ENCODE measurements at regions not wholly inside any gene's neighbourhood (a gene's known extent, or its start where the extent isn't known, plus 50 kb on each side); places are given as distances from the start of the nearest gene placed in this dataset.

- peaks cover 8% of the 10 kb centered on the region for H3K4me1 Mint-ChIP-seq
- no peak for ATAC-seq
- H3K4me3 Mint-ChIP-seq = no peak overlapping the region
- peaks cover 7% of the 10 kb centered on the region for H3K27me3 Mint-ChIP-seq
- H3K36me3 Mint-ChIP-seq (ENCODE audit: low read depth) = no peaks in the 10 kb centered on the region
- H3K9me3 Mint-ChIP-seq = no peaks in the 10 kb centered on the region
- no peak overlapping the region for H3K27ac Mint-ChIP-seq
- DNase-seq = no peak
Observed at GRCh38 chr5:175254155-175254554, 189.8 kb downstream of the DRD1 start.

- no peak for DNase-seq
Observed at GRCh38 chr5:175253597-175253996, 190.4 kb downstream of the DRD1 start.

GRCh38 chr5:175252234-175252805 lies 191.7 kb downstream of the DRD1 start:
- DNase-seq (no peak), ATAC-seq (no peak)
- peaks cover 10% of the 10 kb centered on the region for H3K4me1 Mint-ChIP-seq
- H3K27me3 Mint-ChIP-seq = peaks cover 16% of the 10 kb centered on the region
- H3K27ac Mint-ChIP-seq = no peak overlapping the region
- no peak overlapping the region for H3K4me3 Mint-ChIP-seq
- no peaks in the 10 kb centered on the region for H3K36me3 Mint-ChIP-seq (ENCODE audit: low read depth)
- H3K9me3 Mint-ChIP-seq = no peaks in the 10 kb centered on the region

More at GRCh38 chr5:175253597-175253996, 190.4 kb downstream of the DRD1 start:
- no peaks in the 10 kb centered on the region for H3K9me3 Mint-ChIP-seq
- no peak overlapping the region for H3K27ac Mint-ChIP-seq
- H3K36me3 Mint-ChIP-seq (ENCODE audit: low read depth) = no peaks in the 10 kb centered on the region
- ATAC-seq = peak; percentile 64
- H3K4me3 Mint-ChIP-seq = no peak overlapping the region
- peaks cover 12% of the 10 kb centered on the region for H3K27me3 Mint-ChIP-seq
- H3K4me1 Mint-ChIP-seq = peaks cover 8% of the 10 kb centered on the region

GRCh38 chr5:175250426-175250825 lies 193.6 kb downstream of the DRD1 start:
- Mint-ChIP-seq H3K36me3 (ENCODE audit: low read depth) (no peaks in the 10 kb centered on the region), H3K27me3 (peaks cover 21% of the 10 kb centered on the region), H3K9me3 (no peaks in the 10 kb centered on the region), H3K4me1 (peaks cover 26% of the 10 kb centered on the region), H3K27ac (no peak overlapping the region), H3K4me3 (no peak overlapping the region)
- no peak for ATAC-seq
- DNase-seq = no peak

GRCh38 chr5:175248416-175248905 lies 195.5 kb downstream of the DRD1 start:
- H3K4me3 Mint-ChIP-seq = no peak overlapping the region
- H3K27me3 Mint-ChIP-seq = peaks cover 34% of the 10 kb centered on the region
- H3K27ac Mint-ChIP-seq = no peak overlapping the region
- ATAC-seq (no peak), DNase-seq (no peak)
- no peaks in the 10 kb centered on the region for H3K9me3 Mint-ChIP-seq
- H3K36me3 Mint-ChIP-seq (ENCODE audit: low read depth) = no peaks in the 10 kb centered on the region
- H3K4me1 Mint-ChIP-seq = peaks cover 19% of the 10 kb centered on the region

GRCh38 chr5:175246889-175247520 lies 197.0 kb downstream of the DRD1 start:
- no peak for ATAC-seq
- peaks cover 19% of the 10 kb centered on the region for H3K4me1 Mint-ChIP-seq
- H3K27ac Mint-ChIP-seq = no peak overlapping the region
- DNase-seq = no peak
- H3K36me3 Mint-ChIP-seq (ENCODE audit: low read depth) = no peaks in the 10 kb centered on the region
- H3K27me3 Mint-ChIP-seq = peaks cover 36% of the 10 kb centered on the region
- H3K4me3 Mint-ChIP-seq = no peak overlapping the region
- no peaks in the 10 kb centered on the region for H3K9me3 Mint-ChIP-seq

GRCh38 chr5:175246242-175246888 lies 197.6 kb downstream of the DRD1 start:
- peak; percentile 94 for ATAC-seq
- Mint-ChIP-seq H3K27ac (no peak overlapping the region), H3K27me3 (peaks cover 36% of the 10 kb centered on the region), H3K36me3 (ENCODE audit: low read depth) (no peaks in the 10 kb centered on the region), H3K4me3 (no peak overlapping the region), H3K9me3 (no peaks in the 10 kb centered on the region), H3K4me1 (peaks cover 19% of the 10 kb centered on the region)
- DNase-seq = peak; percentile 39

- Mint-ChIP-seq H3K27ac (no peak overlapping the region), H3K27me3 (peaks cover 33% of the 10 kb centered on the region), H3K4me3 (no peak overlapping the region), H3K9me3 (no peaks in the 10 kb centered on the region), H3K36me3 (ENCODE audit: low read depth) (no peaks in the 10 kb centered on the region), H3K4me1 (peaks cover 19% of the 10 kb centered on the region)
- ATAC-seq (no peak), DNase-seq (no peak)
Observed at GRCh38 chr5:175243441-175243840, 200.5 kb downstream of the DRD1 start.

GRCh38 chr5:175242207-175242606 lies 201.8 kb downstream of the DRD1 start:
- Mint-ChIP-seq H3K36me3 (ENCODE audit: low read depth) (no peaks in the 10 kb centered on the region), H3K27ac (no peak overlapping the region), H3K27me3 (peaks cover 29% of the 10 kb centered on the region), H3K4me3 (no peak overlapping the region), H3K9me3 (no peaks in the 10 kb centered on the region), H3K4me1 (peaks cover 16% of the 10 kb centered on the region)
- ATAC-seq (no peak), DNase-seq (no peak)

- H3K4me1 Mint-ChIP-seq = no peaks in the 10 kb centered on the region
- no peak overlapping the region for H3K27ac Mint-ChIP-seq
- H3K4me3 Mint-ChIP-seq = no peak overlapping the region
- H3K36me3 Mint-ChIP-seq (ENCODE audit: low read depth) = no peaks in the 10 kb centered on the region
- DNase-seq = no peak
- no peaks in the 10 kb centered on the region for H3K9me3 Mint-ChIP-seq
- peaks cover 14% of the 10 kb centered on the region for H3K27me3 Mint-ChIP-seq
- no peak for ATAC-seq
Observed at GRCh38 chr5:175238326-175238725, 205.7 kb downstream of the DRD1 start.

- Mint-ChIP-seq H3K27ac (no peak overlapping the region), H3K4me1 (no peaks in the 10 kb centered on the region), H3K4me3 (no peak overlapping the region), H3K27me3 (peaks cover 14% of the 10 kb centered on the region), H3K36me3 (ENCODE audit: low read depth) (no peaks in the 10 kb centered on the region), H3K9me3 (no peaks in the 10 kb centered on the region)
- DNase-seq (no peak), ATAC-seq (no peak)
Observed at GRCh38 chr5:175236176-175236575, 207.8 kb downstream of the DRD1 start.

GRCh38 chr5:175235251-175235960 lies 208.6 kb downstream of the DRD1 start:
- Mint-ChIP-seq H3K27ac (no peak overlapping the region), H3K36me3 (ENCODE audit: low read depth) (no peaks in the 10 kb centered on the region), H3K9me3 (no peaks in the 10 kb centered on the region), H3K27me3 (peaks cover 16% of the 10 kb centered on the region), H3K4me3 (no peak overlapping the region), H3K4me1 (no peaks in the 10 kb centered on the region)
- ATAC-seq (no peak), DNase-seq (no peak)

- no peaks in the 10 kb centered on the region for H3K9me3 Mint-ChIP-seq
- no peak overlapping the region for H3K27ac Mint-ChIP-seq
- no peaks in the 10 kb centered on the region for H3K36me3 Mint-ChIP-seq (ENCODE audit: low read depth)
- DNase-seq = no peak
- no peaks in the 10 kb centered on the region for H3K4me1 Mint-ChIP-seq
- no peak for ATAC-seq
- peaks cover 12% of the 10 kb centered on the region for H3K27me3 Mint-ChIP-seq
- H3K4me3 Mint-ChIP-seq = no peak overlapping the region
Observed at GRCh38 chr5:175230299-175230698, 213.7 kb downstream of the DRD1 start.

GRCh38 chr5:175226506-175226905 lies 217.5 kb downstream of the DRD1 start:
- Mint-ChIP-seq H3K9me3 (no peaks in the 10 kb centered on the region), H3K27ac (no peak overlapping the region), H3K27me3 (peaks cover 9% of the 10 kb centered on the region), H3K4me3 (no peak overlapping the region), H3K36me3 (ENCODE audit: low read depth) (no peaks in the 10 kb centered on the region), H3K4me1 (no peaks in the 10 kb centered on the region)
- DNase-seq = no peak
- ATAC-seq = no peak

- Mint-ChIP-seq H3K9me3 (no peaks in the 10 kb centered on the region), H3K4me1 (no peaks in the 10 kb centered on the region), H3K27ac (no peak overlapping the region), H3K27me3 (peaks cover 5% of the 10 kb centered on the region), H3K4me3 (no peak overlapping the region), H3K36me3 (ENCODE audit: low read depth) (no peaks in the 10 kb centered on the region)
- ATAC-seq = no peak
- DNase-seq = no peak
Observed at GRCh38 chr5:175223291-175223690, 220.7 kb downstream of the DRD1 start.
